ENCODE measurements at regions not wholly inside any gene's neighbourhood (a gene's known extent, or its start where the extent isn't known, plus 50 kb on each side); places are given as distances from the start of the nearest gene placed in this dataset.

GRCh38 chr13:61779456-61779855 is 363.8 kb upstream of the PCDH20 start:
- TF ChIP-seq PREB (CRISPR knock-in tag; IDR thresholded peaks at IDR 0.05; ENCODE audit: borderline replicate concordance) (no peak), ATF3 (CRISPR knock-in tag; conservative IDR thresholded peaks at IDR 0.05) (no peak), NR3C1 (CRISPR knock-in tag; conservative IDR thresholded peaks at IDR 0.05; ENCODE audit: low read depth) (no peak), EMX1 (CRISPR knock-in tag; IDR thresholded peaks at IDR 0.05) (no peak), FOXP1 (CRISPR knock-in tag; IDR thresholded peaks at IDR 0.05; ENCODE audit: borderline replicate concordance) (no peak), NR2C2 (CRISPR knock-in tag; IDR thresholded peaks at IDR 0.05) (no peak)
- Mint-ChIP-seq H3K9me3 (no peaks in the 10 kb centered on the region), H3K4me1 (peaks cover 11% of the 10 kb centered on the region), H3K27ac (no peak overlapping the region), H3K4me3 (no peak overlapping the region), H3K36me3 (no peaks in the 10 kb centered on the region), H3K27me3 (ENCODE audit: low read depth) (no peaks in the 10 kb centered on the region)
- ATAC-seq (no peak; the same call in 1 of the 2 replicates), DNase-seq (ENCODE audit: low spot score) (no peak)
- CTCF ChIA-PET: no interaction called here
- POLR2A ChIA-PET: no interaction called here

GRCh38 chr13:61778531-61778930 is 362.9 kb upstream of the PCDH20 start:
- no peak for TF ChIP-seq IRF1 (CRISPR knock-in tag; IDR thresholded peaks at IDR 0.05)
- TF ChIP-seq FOXJ3 (CRISPR knock-in tag; IDR thresholded peaks at IDR 0.05; ENCODE audit: borderline replicate concordance): no peak
- no peak for TF ChIP-seq E2F4 (CRISPR knock-in tag; IDR thresholded peaks at IDR 0.05; ENCODE audit: borderline replicate concordance, low read depth)
- TF ChIP-seq RORB (CRISPR knock-in tag; IDR thresholded peaks at IDR 0.05): no peak
- TF ChIP-seq NR3C1 (CRISPR knock-in tag; conservative IDR thresholded peaks at IDR 0.05; ENCODE audit: low read depth): no peak
- TF ChIP-seq AR (CRISPR knock-in tag; IDR thresholded peaks at IDR 0.05): no peak
- peaks cover 11% of the 10 kb centered on the region for H3K4me1 Mint-ChIP-seq
- ATAC-seq: peak; percentile 60
- DNase-seq (ENCODE audit: low spot score): no peak
- peak overlapping the region; percentile 73 for H3K27ac Mint-ChIP-seq
- no peaks in the 10 kb centered on the region for H3K36me3 Mint-ChIP-seq
- POLR2A ChIA-PET: no interaction called here
- CTCF ChIA-PET: no interaction called here
- no peaks in the 10 kb centered on the region for H3K9me3 Mint-ChIP-seq
- no peak overlapping the region for H3K4me3 Mint-ChIP-seq
- H3K27me3 Mint-ChIP-seq (ENCODE audit: low read depth): no peaks in the 10 kb centered on the region

- no peaks in the 10 kb centered on the region for H3K9me3 Mint-ChIP-seq
- H3K36me3 Mint-ChIP-seq: no peaks in the 10 kb centered on the region
- TF ChIP-seq NR3C1 (CRISPR knock-in tag; conservative IDR thresholded peaks at IDR 0.05; ENCODE audit: low read depth): no peak
- TF ChIP-seq EMX1 (CRISPR knock-in tag; IDR thresholded peaks at IDR 0.05): no peak
- TF ChIP-seq ZMAT4 (CRISPR knock-in tag; IDR thresholded peaks at IDR 0.05): no peak
- no peak for TF ChIP-seq IRF1 (CRISPR knock-in tag; IDR thresholded peaks at IDR 0.05)
- DNase-seq (ENCODE audit: low spot score) (no peak), ATAC-seq (no peak)
- ChIA-PET CTCF (interaction anchor here (0.7 kb wide), 1 partner anchor 12 kb away, joined by 3 read pairs; no protein-coding TSS in a partner anchor), POLR2A (no interaction called here)
- no peaks in the 10 kb centered on the region for H3K27me3 Mint-ChIP-seq (ENCODE audit: low read depth)
- H3K27ac Mint-ChIP-seq: no peak overlapping the region
- no peak overlapping the region for H3K4me3 Mint-ChIP-seq
- peaks cover 11% of the 10 kb centered on the region for H3K4me1 Mint-ChIP-seq
Measured at GRCh38 chr13:61777899-61778298, 362.2 kb upstream of the PCDH20 start.
